Stimulated activated CD8-positive, alpha-beta memory T cell treated with anti-CD3 and anti-CD28 coated beads, Interleukin-7, amount 100 ng/mL, for 48 hours (primary cell): ENCODE measurements at regions not wholly inside any gene's neighbourhood (a gene's known extent, or its start where the extent isn't known, plus 50 kb on each side); places are given as distances from the start of the nearest gene placed in this dataset.
"Not testable (repeated sequence)": the region's sequence is repeated elsewhere in the genome, so short reads cannot be mapped to it uniquely, and the experiment has no call there.

ENCODE experiments used
- DNase-seq, 2 donors: peaks; one replicate each; pipeline ENCODE4 v3.0.0-alpha.2; 2020; ENCODE audit warnings: low read depth in 1 of 2; ENCODE audit errors: extremely low read depth in 1 of 2

DNA sequence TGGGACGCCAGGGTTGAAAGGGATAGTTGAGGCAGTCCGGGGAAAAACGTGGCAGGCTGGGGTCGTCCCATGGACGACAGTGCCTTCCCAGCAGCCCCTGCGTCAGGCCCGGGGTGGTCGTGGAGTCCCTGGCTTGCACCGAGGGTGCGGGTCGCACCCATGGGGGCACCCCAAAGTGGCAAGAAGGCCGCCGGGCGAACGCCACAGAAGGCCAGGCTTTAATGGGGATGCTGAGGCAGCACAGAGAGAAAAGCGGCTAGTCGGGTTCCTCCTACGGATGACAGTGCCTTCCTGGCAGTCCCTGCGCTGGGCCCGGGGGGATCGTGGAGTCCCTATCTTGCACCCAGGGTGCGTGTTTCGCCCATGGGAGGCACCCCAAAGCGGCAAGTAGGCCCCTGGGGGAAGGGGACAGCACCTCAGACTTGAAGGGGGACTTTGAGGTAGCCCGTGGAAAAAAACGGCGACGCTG is 158.6 kb upstream of the ALG10B start:
- no peak for DNase-seq

DNA sequence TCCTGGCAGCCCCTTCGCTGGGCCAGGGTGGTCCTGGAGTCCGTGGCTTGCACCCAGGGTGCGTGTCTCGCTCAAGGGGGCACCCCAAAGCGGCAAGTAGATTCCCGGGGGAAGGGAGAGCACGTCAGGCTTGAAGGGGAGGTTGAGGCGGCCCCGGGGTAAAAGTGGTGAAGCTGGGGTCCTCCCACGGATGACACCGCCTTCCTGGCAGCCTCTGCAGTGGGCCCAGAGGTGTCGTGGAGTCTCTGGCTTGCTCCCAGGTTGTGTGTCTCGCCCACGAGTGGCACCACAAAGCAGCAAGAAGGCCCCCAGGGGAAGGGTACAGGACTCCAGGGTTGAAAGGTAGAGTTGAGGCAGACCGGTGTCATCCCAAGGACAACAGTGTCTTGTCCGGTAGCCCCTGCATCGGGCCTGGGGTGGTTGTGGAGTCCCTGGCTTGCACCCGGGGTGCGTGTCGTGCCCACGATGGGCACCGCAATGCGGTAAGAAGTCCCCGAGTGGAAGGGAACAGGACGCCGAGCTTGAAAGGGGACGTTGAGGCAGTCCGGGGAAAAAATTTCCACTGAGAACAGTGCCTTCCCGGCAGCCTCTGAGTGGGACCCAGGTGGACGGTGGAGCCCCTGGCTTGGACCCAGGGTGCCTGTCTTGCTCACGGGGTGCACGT is 158.0 kb upstream of the ALG10B start:
- no peak for DNase-seq

DNA sequence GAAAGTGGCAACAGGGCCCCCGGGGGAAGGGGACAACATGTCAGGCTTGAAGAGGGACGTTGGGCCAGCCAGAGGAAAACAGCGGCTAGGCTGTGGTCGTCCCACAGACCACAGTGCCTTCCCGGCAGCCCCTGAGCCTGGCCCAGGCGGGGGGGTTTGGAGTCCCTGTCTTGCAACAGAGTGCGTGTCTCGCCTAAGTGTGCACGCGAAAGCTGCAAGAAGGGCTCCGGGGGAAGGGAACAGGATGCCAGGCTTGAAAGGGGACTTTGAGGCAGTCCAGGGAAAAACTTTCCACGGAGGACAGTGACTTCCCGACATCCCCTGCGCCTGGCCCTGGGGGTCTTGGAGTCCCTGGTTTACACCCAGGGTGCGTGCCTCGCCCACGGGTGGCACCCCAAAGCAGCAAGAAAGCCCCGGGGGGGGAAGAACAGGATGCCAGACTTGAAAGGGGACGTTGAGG is 157.5 kb upstream of the ALG10B start:
- no peak for DNase-seq

DNA sequence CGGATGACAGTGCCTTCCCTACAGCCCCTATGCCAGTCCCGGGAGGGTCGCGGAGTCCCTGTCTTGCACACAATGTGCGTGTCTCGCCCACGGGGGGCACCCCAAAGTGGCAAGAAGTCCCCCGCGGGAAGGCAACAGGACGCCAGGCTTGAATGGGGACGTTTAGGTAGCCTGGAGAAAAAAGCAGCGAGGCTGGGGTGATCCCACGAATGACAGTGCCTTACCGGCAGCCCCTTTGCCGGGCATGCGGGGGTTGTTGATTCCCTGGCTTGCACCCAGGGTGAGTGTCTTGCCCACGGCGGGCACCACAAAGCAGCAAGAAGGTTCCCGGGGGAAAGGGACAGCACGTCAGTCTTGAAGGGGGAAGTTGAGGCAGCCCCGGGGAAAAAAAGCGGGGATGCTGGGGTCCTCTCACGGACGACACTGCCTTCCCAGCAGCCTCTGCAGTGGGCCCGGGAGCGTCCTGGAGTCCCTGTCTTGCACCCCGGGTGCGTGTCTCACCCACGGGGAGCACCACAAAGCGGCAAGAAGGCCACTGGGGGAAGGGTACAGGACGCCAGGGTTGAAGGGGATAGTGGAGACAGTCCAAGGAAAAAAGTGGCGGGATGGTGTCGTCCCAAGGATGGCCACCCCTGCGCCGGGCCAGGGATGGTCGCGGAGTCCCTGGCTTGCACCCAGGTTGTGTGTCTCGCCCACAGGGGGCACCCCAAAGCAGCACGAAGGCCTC is 156.8 kb upstream of the ALG10B start:
- no peak for DNase-seq

DNA sequence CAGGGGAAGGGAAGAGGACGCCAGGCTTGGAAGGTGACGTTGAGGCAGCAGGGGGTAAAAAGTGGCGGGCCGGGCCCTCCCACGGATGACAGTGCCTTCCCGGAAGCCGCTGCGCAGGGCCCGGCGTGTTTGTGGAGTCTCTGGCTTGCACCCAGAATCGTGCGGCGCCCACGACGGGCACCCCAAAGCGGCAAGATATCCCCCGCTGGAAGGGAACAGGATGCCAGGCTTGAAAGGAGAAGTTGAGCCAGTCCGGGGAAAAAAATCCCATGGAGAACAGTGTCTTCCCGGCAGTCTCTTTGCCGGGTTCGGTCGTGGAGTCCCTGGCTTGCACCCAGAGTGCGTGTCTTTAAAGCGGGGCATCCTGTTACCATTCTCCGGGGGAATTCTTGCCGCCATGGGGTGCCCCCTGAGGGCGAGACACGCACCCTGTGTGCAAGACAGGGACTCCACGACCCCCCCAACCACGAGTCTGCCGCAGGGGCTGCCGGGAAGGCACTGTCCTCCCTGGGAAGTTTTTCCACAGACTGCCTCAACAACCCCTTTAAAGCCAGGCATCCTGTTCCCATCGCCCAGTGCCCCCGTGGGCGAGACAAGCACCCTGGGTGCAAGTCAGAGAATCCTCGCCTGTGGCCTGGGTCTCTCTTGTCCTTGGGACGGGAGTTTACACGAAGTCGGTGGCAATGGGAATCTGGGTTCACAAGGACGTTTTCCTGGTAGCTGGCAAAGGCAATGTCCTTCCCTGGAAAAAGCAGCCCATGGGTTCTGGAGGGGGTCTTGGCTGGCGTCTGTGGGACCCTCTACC is 156.1 kb upstream of the ALG10B start:
- no peak for DNase-seq

DNA sequence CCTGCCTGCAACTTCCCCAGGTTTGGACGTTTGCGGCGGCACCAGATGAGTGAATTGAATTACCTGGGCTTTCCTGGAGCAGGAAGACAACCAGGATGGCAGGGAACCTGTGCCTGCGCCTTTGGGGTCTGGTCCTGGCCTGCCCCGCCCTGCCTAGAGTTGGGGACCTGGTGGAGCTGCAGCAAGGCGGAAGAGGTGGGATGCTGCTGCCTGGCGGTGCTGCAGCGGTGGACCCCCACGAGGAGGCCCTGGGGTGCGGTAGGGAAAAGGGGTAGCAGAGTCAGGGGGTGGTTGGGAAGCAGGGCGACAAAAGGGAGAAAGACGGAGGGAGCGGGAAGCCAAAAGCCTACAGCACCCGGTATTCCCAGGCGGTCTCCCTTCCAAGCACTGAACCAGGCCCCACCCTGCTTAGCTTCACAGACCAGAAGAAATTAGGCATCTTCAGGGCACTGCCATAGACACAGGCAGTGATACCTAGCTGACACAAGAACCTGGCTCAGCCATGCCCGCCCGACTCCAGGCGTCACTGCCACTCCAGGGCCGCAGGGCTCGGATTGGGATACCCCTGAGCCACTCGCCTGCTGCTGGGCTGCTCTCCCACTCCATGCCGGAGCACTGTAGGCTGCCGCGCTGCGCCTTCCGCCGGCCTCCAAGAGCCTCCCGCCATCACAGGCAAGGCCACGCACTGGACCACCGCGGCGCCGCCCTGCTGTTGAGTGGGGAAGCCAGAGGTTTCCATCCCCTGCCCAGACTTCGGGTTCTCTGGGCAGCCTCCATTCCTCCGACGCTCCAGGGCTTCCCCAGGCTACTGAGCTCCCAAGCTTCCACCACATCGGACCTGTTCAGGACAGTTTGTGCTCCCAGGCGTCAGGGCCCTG is 155.2 kb upstream of the ALG10B start:
- no peak for DNase-seq

DNA sequence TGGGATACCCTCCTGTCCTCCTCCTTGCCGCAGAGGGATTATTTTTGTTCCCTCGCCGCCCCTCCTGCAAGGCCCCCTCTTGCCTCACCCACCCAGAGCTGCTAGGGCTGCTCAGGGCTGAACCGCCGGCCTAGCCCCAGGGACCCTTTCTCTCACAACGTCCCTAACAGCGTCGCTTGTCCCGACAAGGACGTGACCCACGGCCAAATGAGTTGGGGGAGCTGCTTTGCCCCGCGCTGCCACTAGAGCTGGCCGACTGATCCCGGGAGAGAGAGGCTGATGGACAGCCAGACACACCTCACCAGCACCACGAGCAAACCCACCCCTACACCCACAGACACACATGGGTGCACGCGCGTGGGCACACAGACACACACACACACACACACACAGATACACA is 154.6 kb upstream of the ALG10B start:
- DNase-seq, result no peak

DNA sequence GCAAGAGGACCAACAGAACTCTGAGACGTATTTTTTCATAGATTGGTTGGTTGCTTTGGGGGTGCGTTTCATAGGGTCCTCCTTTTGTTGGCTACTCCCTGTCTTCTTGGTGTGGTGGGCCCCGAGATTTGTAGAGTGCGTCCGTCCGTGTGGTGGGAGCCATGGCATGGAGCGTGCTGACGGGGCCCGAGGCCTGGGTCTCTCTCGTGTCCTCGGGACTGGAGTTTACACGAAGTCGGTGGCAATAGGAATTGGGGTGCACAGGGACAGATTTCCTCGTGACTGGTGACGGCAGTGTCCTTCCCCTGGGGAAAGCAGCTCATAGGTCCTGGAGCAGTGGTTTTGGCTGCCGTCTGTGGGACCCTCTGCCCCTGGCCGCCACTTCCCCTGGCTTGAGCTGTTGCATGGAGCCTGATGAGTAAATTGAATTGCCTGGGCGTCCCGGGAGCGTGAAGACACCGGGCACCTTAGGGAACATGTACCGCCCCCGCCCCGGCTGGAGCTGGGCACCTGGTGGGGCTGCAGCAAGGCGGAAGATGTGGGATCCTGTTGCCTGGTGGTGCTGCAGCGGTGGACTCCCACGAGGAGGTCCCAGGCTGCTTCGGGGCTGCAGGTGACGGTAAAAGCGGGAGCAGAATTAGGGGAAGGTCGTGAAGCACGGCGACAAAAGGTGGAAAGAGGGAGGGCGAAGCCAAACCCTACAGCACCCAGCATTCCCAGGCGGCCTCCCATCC is 153.7 kb upstream of the ALG10B start:
- DNase-seq, result no peak

DNA sequence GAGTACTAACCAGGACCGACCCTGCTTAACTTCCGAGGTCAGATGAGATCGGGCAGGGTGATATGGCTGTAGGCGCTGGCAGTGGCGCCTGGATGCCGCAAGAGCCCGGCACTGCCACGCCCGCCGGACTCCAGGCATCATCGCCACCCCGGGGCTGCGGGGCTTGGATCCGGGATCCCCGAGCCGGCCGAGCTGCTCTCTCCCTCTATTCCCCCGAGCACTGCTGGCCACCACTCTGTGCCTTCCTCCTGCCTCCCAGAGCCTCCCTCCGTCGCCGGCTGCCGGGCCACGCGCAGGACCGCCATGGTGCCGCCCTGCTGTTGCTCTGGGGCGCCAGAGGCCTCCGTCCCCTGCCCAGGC is 153.2 kb upstream of the ALG10B start:
- no peak for DNase-seq

DNA sequence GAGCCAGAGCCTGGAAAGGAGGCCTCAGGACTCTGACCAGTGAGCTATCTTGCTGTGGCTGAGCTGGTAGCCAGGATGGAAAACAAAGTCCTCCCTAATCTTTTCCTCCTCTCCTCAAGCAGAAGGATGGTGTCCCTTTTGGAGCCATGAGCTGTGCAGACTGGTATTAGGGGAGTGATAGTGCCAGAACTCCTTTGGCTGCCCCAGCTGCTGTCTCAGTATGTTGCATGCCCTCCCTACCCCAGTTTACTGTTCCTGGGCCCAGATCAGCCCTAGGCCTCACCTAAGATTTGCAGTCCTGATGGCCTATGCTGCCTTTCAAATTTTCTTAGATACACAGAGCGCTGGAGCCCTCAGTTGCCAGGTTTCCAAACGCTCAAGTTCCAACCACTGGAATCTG is 150.3 kb upstream of the ALG10B start:
- DNase-seq, result no peak

DNA sequence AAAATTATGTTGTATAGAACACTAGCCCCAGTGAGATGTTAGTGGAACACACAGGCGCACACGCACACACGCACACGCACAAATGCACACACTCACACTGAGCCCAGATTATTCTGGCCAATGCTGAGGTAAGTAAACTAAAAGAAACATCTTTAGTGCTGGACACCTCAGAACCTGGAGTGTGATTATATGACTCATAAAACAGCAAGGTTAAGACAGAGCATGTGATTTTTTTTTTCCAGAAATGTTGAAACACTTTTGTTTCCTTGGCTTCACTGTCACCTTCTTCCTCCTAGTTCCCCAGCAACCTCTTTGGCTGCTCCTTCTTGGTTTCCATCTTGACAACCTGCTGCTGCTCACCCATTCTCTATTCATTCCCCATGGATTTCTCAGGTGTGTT is 141.0 kb upstream of the ALG10B start:
- no peak for DNase-seq

DNA sequence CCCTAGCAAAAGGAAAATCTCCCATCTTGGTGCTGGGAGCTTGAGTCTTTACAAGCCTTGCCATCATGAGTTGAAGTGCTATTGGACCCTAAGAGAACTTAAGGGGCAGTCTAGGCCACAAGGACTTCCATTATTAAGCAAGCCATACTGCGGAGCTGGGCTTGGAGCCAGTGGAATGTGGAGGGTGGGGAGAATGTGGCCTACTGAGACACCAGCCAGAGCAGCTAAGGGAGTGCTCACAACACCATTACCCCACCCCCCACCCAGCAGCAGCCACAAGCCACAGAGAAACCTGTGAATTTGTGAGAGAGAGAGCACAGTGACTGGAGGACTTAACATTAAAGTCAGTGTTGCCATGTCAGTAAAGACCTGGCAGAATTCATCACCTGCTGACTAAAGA is 133.0 kb upstream of the ALG10B start:
- DNase-seq, result not testable (repeated sequence)

DNA sequence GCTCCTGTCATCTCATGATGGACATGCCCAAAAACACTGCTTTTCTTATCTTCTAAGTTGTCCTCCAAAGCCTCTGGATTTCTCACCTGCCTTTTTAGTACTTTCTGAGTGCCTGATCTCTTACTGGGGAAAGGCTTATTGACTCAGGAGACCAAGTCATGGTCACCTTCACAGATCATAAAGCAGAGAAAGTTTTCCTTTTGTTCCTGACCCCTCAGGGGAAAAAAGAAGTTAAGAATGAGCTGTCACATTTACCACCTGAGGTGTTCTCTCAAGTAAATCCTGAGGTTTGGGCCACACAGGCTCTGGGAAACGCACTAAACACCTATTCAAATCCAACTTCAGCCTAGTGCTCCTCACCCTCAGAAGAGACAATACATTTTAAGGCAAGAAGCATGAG is 119.3 kb upstream of the ALG10B start:
- DNase-seq, result not testable (repeated sequence)

DNA sequence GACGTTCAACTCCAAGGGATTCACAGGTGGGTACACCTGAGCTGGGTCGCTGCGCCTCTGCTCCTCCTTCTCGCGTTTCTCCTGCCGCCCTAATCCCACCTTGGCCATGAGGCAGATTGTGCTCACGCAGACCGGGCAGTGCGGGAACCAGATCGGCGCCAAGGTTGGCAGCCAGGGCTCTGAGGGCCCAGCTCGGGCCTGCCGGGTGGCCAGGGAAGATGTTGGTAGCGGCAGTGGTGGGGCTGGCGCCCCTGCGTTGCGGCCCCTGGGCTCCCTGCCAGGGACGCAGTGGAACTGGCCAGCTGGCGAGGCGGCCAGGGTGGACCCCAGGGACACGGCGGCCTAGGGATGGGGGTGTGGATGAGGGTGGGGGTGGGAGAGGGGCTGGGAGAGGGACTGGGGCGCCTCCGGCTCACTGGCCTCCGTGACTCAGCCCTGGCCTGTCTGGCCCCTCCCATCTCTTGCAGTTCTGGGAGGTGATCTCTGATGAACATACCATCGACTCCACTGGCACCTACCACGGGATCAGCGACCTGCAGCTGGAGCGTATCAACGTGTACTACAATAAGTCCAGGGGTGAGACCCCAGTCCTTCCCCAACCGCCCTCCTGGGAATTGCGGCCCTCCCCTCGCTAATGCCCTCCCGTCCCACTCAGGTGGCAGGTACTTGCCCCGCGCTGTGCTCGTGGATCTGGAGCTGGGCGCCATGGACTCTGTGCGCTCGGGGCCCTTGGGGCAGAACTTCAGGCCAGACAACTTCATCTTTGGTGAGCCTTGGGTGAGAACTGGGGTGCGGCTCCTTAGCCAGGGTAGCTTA is 114.9 kb upstream of the ALG10B start:
- no peak for DNase-seq

DNA sequence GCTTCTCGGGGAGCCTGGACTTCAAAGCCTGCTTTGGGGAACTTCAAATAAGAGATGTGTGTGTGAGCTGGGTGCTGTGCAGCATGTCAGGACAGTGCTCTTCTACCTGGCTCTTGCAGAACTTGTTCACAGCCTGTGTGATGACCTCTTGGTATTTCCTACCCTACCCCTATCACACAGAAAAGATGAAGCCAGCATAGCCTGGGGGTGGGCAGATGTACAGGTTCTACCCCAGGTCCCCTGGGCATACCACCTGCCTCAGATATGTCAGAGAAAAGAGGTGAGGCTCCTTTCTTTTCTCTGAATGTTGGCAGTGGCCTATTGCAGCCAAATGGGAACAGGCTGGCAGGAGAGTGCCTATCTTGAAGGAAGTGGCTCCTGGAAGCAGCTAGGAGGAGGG is 111.7 kb upstream of the ALG10B start:
- DNase-seq, result no peak

DNA sequence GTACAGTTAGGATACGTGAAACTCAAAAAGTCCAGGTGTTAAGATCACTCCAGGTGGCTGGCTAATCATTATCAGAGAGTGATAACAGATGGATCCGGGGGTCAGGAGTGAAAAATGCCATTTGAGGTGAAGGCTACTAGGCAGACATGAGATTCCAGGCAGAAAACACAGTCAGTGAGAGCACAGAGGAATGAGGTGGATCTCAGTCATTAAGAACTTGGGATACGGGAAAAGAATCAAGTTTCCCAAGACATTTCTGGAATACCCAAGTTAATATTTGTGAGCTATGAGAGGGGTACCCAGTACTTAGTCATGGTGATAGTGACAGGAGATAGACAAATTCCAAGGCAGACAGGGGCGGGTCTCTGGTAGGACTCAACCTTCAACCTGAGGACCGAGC is 94.6 kb upstream of the ALG10B start:
- no peak for DNase-seq

DNA sequence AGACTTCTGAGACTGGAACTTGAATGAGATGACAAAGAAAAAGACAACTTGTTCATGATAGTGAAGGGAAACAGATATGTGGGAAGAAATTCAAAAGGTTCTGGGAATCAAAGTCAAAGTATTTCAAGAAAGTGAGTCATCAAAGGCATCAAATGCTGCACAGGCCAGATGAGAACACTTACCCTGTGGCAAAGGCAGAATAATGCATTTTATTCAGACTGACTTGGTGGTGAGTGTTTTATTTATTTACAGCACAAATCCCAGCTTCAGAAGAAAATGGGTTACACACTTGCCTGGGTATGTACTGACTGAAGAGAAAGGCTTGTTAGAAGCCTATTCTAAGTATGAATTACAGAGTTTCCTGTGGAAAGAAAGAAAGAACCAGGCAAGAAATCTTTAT is 78.2 kb upstream of the ALG10B start:
- not testable (repeated sequence) for DNase-seq

DNA sequence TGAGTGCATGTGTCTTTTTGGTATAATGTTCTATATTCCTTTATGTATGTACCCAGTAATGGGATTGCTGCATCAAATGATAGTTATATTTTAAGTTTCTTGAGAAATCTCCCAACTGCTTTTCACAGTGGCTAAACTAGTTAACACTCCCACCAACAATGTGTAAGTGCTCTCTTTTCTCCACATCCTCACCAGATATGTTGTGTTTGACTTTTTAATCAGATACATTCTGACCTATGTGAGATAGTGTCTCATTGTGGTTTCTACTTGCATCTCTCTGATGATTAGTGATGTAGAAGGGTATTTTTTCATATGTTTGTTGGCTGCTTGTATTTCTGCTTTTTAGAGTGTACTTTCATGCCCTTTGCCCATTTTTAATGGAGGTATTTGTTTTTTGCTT is 62.8 kb upstream of the ALG10B start:
- DNase-seq, result no peak

DNA sequence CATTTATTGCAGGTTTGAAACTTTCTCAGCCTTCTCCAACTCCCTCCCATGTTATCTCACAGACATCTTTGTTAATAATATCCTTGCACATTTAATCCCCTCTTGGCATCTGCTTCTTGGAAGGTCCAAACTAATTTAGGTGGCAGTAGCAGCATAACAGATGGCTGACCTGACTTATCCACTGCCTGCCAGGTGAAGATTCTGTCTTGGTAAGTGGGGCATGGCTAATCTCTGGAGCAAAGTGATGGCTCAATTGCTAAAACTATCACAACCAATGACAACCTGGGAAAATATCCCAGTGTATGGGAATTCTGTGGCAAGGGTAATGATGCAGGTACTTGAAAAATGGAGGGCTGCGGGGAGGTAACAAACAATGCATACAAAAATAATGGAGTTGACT is 58.2 kb upstream of the ALG10B start:
- no peak for DNase-seq
